ENCODE measurements at regions not wholly inside any gene's neighbourhood (a gene's known extent, or its start where the extent isn't known, plus 50 kb on each side); places are given as distances from the start of the nearest gene placed in this dataset.

DNA sequence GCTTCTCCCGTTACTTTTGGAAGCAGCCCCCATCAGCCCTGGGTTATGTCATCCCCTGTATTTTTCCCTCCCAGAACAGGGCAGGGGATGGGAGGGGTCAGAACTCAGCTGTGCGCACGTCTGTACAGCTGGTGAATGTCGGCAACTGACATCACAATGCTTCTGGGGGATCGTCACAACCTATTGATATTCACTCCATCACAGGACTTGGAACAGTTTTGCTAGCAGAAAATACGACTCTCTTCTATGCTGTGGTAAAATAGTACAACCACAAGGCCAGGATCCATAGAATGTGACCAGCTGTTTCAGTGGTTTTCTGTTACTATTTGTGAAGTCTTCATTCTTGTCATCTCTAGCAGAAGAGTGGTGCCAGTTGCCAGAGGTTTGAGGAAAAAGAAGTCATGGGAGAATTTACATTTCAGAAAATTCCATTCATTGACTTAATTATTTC is 77.1 kb upstream of the KLF4 start:
- TF ChIP-seq, protein P1, sequence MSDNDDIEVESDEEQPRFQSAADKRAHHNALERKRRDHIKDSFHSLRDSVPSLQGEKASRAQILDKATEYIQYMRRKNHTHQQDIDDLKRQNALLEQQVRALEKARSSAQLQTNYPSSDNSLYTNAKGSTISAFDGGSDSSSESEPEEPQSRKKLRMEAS (IDR thresholded peaks at IDR 0.05; ENCODE audit: insufficient read depth, insufficient read length): no peak
- TF ChIP-seq POLR2A (IDR thresholded peaks at IDR 0.05; ENCODE audit: low read depth, low read length): no peak
- no peak for TF ChIP-seq FOS (IDR thresholded peaks at IDR 0.05; ENCODE audit: borderline replicate concordance, insufficient read depth, low read length)
- no peak for TF ChIP-seq GATA2 (IDR thresholded peaks at IDR 0.05; ENCODE audit: insufficient read depth, insufficient read length, low read depth, low read length)
- no peak for TF ChIP-seq EZH2 (IDR thresholded peaks at IDR 0.05; ENCODE audit: borderline replicate concordance, low read depth, low read length, severe bottlenecking)
- TF ChIP-seq POLR2AphosphoS5 (IDR thresholded peaks at IDR 0.05; ENCODE audit: insufficient read depth, low read depth, low read length): no peak
- no peak for TF ChIP-seq JUN (IDR thresholded peaks at IDR 0.05; ENCODE audit: borderline replicate concordance, insufficient read depth, insufficient read length, low read depth)
- TF ChIP-seq, protein P2, sequence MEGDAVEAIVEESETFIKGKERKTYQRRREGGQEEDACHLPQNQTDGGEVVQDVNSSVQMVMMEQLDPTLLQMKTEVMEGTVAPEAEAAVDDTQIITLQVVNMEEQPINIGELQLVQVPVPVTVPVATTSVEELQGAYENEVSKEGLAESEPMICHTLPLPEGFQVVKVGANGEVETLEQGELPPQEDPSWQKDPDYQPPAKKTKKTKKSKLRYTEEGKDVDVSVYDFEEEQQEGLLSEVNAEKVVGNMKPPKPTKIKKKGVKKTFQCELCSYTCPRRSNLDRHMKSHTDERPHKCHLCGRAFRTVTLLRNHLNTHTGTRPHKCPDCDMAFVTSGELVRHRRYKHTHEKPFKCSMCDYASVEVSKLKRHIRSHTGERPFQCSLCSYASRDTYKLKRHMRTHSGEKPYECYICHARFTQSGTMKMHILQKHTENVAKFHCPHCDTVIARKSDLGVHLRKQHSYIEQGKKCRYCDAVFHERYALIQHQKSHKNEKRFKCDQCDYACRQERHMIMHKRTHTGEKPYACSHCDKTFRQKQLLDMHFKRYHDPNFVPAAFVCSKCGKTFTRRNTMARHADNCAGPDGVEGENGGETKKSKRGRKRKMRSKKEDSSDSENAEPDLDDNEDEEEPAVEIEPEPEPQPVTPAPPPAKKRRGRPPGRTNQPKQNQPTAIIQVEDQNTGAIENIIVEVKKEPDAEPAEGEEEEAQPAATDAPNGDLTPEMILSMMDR (IDR thresholded peaks at IDR 0.05; ENCODE audit: extremely low read depth in 1 of 2, insufficient read depth in 1 of 2, low read depth in 1 of 2, low read length in 2 of 2): no peak
- no peak for TF ChIP-seq MYC (IDR thresholded peaks at IDR 0.05; ENCODE audit: low read depth, low read length)
- Histone ChIP-seq H3K36me3 (ENCODE audit: control insufficient read depth in 2 of 2, extremely low read depth in 1 of 2, insufficient read depth in 2 of 2, low read length in 2 of 2) (no peaks in the 10 kb centered on the region), H3K9ac (replicated peaks; ENCODE audit: extremely low read depth, insufficient read depth, low read length) (no peak overlapping the region), H3K4me1 (ENCODE audit: control insufficient read depth, extremely low read depth, insufficient read depth, low read length) (peaks cover 5% of the 10 kb centered on the region), H3K4me2 (ENCODE audit: insufficient read depth, low read length) (no peak overlapping the region), H4K20me1 (replicated peaks; ENCODE audit: control insufficient read depth, extremely low read depth, insufficient read depth, low read length) (no peaks in the 10 kb centered on the region), H3K9me3 (replicated peaks; ENCODE audit: control insufficient read depth, insufficient read depth, low read length) (no peaks in the 10 kb centered on the region), H3K79me2 (ENCODE audit: control insufficient read depth, insufficient read depth, low read length) (no peaks in the 10 kb centered on the region), H3K4me3 (replicated peaks in 1 of 3; ENCODE audit: insufficient read depth in 1 of 3, low read depth in 1 of 3, low read length in 3 of 3) (no peak overlapping the region), H2AFZ (ENCODE audit: low read depth, low read length) (no peak overlapping the region), H3K27me3 (ENCODE audit: control insufficient read depth in 2 of 2, insufficient read depth in 2 of 2, low read length in 2 of 2) (no peaks in the 10 kb centered on the region), H3K9me1 (replicated peaks; ENCODE audit: control insufficient read depth, extremely low read depth, insufficient read depth, low read length) (no peaks in the 10 kb centered on the region), H3K27ac (ENCODE audit: insufficient read depth, low read depth, low read length) (no peak overlapping the region)
- ChIA-PET POLR2A (no interaction called here), CTCF (interaction anchor here (1.3 kb wide), 1 partner anchor 62 kb away, joined by 4 read pairs; no protein-coding TSS in a partner anchor)
- peak; percentile 31 for FAIRE-seq
- DNase-seq (ENCODE audit: low read depth, low spot score): no peak
- dilution Hi-C loops (cut with MboI; ENCODE audit: extremely low pct_ligation_motif_present, low sequenced_read_pairs) (no loop called here), intact Hi-C loops (cut with micrococcal nuclease) (no loop called here)
- BruUV-seq (replicated peaks): no TSS peak

Measured in endothelial cell of umbilical vein (primary cell).